AG09309 (cell line): ENCODE measurements at regions not wholly inside any gene's neighbourhood (a gene's known extent, or its start where the extent isn't known, plus 50 kb on each side); places are given as distances from the start of the nearest gene placed in this dataset.

Source experiments
- DNase-seq: peaks from one replicate; pipeline ENCODE4 v3.0.0-alpha.2; 2010; ENCODE audit warnings: low read depth
- H3K4me3 ChIP-seq: 2 replicates; pipeline ENCODE4 v1.5.1; 2011; ENCODE audit warnings: mild to moderate bottlenecking, low read depth, low read length, moderate library complexity; ENCODE audit not compliant: control insufficient read depth
- TF ChIP-seq, protein P1 (sequence below): IDR thresholded peaks from 2 replicates; pipeline ENCODE4 v1.5.1; 2011; ENCODE audit warnings: mild to moderate bottlenecking, low read depth, low read length, inconsistent platforms; ENCODE audit not compliant: insufficient read depth, control insufficient read depth; ENCODE audit errors: missing control alignments

DNA sequence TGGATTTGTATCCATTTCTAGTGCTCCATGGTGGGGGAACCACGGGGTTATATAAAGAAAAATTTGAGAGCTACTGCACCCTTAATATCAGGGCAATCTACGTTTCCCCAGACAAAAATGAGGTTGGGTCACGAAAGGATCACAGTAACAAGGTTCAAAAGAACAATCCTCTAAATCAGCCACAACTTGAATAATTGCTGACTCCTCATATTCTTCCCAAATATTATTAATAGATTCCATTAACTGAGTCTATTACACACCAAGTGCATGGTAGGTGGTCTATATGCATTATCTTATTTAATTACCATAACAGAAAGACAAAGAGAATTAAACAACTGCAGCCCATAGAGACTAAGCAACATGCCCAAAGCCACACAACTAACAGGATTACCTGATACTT is 438.2 kb downstream of the ETNK1 start:
- no peak for DNase-seq
- TF ChIP-seq, protein P1, sequence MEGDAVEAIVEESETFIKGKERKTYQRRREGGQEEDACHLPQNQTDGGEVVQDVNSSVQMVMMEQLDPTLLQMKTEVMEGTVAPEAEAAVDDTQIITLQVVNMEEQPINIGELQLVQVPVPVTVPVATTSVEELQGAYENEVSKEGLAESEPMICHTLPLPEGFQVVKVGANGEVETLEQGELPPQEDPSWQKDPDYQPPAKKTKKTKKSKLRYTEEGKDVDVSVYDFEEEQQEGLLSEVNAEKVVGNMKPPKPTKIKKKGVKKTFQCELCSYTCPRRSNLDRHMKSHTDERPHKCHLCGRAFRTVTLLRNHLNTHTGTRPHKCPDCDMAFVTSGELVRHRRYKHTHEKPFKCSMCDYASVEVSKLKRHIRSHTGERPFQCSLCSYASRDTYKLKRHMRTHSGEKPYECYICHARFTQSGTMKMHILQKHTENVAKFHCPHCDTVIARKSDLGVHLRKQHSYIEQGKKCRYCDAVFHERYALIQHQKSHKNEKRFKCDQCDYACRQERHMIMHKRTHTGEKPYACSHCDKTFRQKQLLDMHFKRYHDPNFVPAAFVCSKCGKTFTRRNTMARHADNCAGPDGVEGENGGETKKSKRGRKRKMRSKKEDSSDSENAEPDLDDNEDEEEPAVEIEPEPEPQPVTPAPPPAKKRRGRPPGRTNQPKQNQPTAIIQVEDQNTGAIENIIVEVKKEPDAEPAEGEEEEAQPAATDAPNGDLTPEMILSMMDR: no peak
- no peak overlapping the region for H3K4me3 ChIP-seq

- no peak overlapping the region for H3K4me3 ChIP-seq
- no peak for DNase-seq
- TF ChIP-seq, protein P1: no peak
Observed at GRCh38 chr12:23066095-23066494, 441.1 kb downstream of the ETNK1 start.

DNA sequence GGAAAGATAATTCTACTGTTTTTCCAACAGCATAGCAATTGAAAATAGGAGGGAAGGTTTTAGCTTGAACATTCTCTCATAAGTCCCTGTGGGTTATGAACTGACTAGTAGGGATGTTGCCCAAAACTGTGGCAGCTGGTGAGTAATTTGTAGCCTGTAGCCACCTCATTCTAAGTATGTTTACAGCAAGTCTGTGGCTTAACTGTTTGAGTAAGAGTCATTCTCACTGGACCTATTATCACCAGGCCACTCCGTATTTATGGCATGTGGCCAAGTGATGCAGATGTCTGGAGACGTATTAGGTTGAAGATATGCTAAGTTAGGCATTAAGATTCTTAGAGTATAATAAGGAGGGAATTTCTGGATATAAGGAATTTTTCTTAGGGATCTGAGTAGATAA is 458.3 kb downstream of the ETNK1 start:
- H3K4me3 ChIP-seq: no peak overlapping the region
- TF ChIP-seq, protein P1: no peak
- DNase-seq: no peak

GRCh38 chr12:23084236-23084995 is 459.4 kb downstream of the ETNK1 start:
- DNase-seq: no peak
- TF ChIP-seq, protein P1: no peak
- no peak overlapping the region for H3K4me3 ChIP-seq

GRCh38 chr12:23088594-23088993 is 463.6 kb downstream of the ETNK1 start:
- no peak for DNase-seq
- TF ChIP-seq, protein P1: no peak
- H3K4me3 ChIP-seq: no peak overlapping the region

GRCh38 chr12:23093488-23093887 is 468.5 kb downstream of the ETNK1 start:
- H3K4me3 ChIP-seq: no peak overlapping the region
- TF ChIP-seq, protein P1: no peak
- no peak for DNase-seq
